Astrocyte of the spinal cord (primary cell): ENCODE measurements at regions not wholly inside any gene's neighbourhood (a gene's known extent, or its start where the extent isn't known, plus 50 kb on each side); places are given as distances from the start of the nearest gene placed in this dataset.

ENCODE experiments used
- DNase-seq: peaks from one replicate; pipeline ENCODE4 v3.0.0; 2011; ENCODE audit warnings: low read depth, low spot score
- H3K4me3 ChIP-seq: 2 replicates; pipeline ENCODE4 v1.5.1; 2011; ENCODE audit warnings: low read depth, mild to moderate bottlenecking, low read length, moderate library complexity
- in situ Hi-C: cut with HindIII; loops from 2 replicates; pipeline ENCODE4 v1.10.0; 2017; ENCODE audit warnings: low sequenced_read_pairs
- TF ChIP-seq, protein P1 (sequence below): IDR thresholded peaks from 2 replicates; pipeline ENCODE4 v1.5.1; 2012; ENCODE audit warnings: low read depth, mild to moderate bottlenecking, low read length, inconsistent platforms

DNA sequence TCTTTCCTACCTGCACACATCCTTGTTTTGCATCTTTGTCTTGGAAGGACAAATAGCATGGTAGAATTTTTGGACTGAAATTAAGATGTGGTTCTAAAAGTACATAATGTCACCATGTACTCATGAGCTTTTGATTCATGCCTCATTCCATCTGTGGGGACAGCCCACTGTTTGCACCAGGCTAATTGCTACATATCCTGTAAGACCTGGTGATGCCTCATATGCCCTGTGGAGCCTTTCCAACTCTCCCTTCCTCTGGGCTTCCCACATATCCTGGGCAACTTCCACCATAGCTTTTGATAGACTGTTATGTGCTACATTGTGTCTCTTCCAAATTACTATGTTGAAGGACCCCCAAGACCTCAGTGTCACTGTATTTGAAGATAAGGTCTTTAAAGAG is 213.6 kb upstream of the PREP start:
- in situ Hi-C loops: no loop called here
- TF ChIP-seq, protein P1, sequence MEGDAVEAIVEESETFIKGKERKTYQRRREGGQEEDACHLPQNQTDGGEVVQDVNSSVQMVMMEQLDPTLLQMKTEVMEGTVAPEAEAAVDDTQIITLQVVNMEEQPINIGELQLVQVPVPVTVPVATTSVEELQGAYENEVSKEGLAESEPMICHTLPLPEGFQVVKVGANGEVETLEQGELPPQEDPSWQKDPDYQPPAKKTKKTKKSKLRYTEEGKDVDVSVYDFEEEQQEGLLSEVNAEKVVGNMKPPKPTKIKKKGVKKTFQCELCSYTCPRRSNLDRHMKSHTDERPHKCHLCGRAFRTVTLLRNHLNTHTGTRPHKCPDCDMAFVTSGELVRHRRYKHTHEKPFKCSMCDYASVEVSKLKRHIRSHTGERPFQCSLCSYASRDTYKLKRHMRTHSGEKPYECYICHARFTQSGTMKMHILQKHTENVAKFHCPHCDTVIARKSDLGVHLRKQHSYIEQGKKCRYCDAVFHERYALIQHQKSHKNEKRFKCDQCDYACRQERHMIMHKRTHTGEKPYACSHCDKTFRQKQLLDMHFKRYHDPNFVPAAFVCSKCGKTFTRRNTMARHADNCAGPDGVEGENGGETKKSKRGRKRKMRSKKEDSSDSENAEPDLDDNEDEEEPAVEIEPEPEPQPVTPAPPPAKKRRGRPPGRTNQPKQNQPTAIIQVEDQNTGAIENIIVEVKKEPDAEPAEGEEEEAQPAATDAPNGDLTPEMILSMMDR: no peak
- H3K4me3 ChIP-seq: no peak overlapping the region
- DNase-seq: no peak

- TF ChIP-seq, protein P1: no peak
- in situ Hi-C loops: no loop called here
- no peak for DNase-seq
- H3K4me3 ChIP-seq: no peak overlapping the region
These were observed 208.7 kb upstream of the PREP start for GRCh38 chr6:105611606-105612005.

DNA sequence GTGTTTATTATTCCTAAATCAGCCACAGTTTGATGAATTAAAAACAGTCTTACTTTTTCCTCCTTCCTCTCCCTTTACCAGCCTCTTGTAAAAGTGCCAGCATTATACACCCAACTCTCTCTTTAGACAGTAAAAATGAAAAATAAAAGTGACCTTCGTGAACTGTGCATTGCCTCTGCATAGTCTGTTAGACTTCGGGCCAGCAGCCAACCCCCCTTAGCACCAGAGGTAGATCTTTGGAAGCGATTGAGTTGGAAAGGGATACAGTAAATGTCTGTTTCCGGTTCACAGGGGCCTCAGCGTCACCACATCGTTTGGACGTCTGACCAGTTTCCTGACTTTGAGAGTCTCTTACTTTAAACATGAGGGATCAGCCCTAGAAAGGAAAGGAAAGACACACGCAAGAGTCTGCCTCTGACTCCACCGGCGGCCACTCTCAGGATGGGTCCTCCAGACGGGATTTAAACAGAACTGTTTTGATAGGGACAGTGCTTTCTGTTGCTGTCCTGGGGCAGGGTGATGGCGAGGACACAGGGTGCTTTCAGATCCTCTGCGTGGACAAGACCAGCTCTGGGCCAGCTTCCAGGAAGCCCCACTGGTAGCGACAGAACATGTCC is 206.6 kb upstream of the PREP start:
- DNase-seq: peak; percentile 84
- in situ Hi-C loops: no loop called here
- TF ChIP-seq, protein P1: no peak
- no peak overlapping the region for H3K4me3 ChIP-seq

DNA sequence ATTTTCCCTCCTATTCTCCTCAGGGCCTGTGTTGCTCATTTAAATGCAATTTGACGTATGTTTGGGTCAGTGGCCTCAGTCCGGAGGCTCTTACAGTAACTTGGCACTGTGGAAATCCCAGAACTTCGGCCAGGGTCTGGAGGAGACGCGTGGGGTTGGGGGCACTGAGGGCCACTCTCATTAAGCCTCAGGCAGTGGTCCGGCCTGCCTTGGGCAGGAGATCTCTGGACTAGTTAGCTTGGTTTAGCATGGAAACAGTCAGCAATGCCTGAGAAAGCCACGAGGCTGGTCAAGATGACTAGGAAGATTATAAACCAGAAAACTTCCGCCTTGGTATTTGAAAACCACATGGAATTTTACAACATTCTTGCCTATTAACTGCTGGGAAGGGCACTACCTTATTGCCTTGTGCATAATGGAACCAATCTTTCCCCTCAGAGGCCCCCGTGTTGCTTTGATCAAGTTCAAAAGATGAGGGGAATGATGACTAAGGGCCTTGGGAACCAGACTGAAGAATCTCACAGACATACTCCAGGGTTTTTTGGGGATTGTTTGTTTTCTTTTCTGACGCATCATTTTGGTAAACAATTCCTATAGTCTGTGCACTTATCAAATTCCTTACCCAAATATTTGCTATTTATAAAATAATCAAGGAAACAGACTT is 206.0 kb upstream of the PREP start:
- TF ChIP-seq, protein P1: no peak
- H3K4me3 ChIP-seq: no peak overlapping the region
- DNase-seq: peak; percentile 96
- in situ Hi-C loops: no loop called here

GRCh38 chr6:105607636-105608621 is 205.0 kb upstream of the PREP start:
- TF ChIP-seq, protein P1: no peak
- H3K4me3 ChIP-seq: no peak overlapping the region
- DNase-seq: no peak
- in situ Hi-C loops: no loop called here

DNA sequence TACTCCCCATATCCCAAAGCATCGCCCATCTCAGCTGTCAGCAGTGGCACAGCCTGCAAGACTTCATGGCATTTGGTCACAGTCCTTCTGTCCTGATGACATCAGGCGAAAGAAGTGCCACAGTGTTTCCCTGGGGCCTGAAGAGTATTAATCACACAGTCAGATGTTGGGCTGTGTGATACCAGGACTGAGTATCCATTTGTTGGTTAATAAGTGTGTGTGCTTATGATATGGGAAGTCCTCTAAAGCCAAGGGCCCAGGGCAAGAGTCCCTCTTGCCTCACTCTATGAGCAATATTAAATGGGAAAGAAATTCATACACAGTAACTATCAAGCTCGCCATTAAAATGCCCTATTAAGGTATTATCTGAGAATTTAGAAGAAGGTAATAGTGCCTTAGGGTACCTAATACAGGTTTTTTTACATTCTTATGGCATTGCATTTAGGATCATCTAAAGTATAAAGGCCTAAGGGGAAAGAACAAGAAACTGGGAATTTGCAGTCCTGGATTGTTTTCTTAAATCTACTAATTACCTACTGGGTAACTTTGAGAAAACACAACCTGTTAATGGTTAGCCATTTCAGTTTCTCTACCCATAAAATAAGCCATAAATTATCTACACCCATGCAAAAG is 204.1 kb upstream of the PREP start:
- in situ Hi-C loops: no loop called here
- TF ChIP-seq, protein P1: no peak
- no peak for DNase-seq
- no peak overlapping the region for H3K4me3 ChIP-seq
